Right cardiac atrium (tissue), 5 donors: ENCODE measurements at regions not wholly inside any gene's neighbourhood (a gene's known extent, or its start where the extent isn't known, plus 50 kb on each side); places are given as distances from the start of the nearest gene placed in this dataset.
"Not testable (repeated sequence)": the region's sequence is repeated elsewhere in the genome, so short reads cannot be mapped to it uniquely, and the experiment has no call there.

Source experiments
- ATAC-seq, 2 donors: fragments of 200-7000 bp; cut with Tn5 transposase; one replicate each; pipeline versions ENCODE4 v1.8.0 to v1.9.1; 2020; ENCODE audit warnings: moderate library complexity in 2 of 2, mild to moderate bottlenecking in 1 of 2
- DNase-seq, 3 donors: peaks; one replicate each; pipeline ENCODE4 v3.0.0-alpha.2; 2020
- H3K27ac ChIP-seq: one replicate; pipeline ENCODE4 v1.5.1; 2013; ENCODE audit warnings: mild to moderate bottlenecking, low read length, control low read depth, moderate library complexity
- H3K27me3 ChIP-seq: one replicate; pipeline ENCODE4 v1.6.1; 2013; ENCODE audit not compliant: control insufficient read depth, insufficient read depth
- H3K4me1 ChIP-seq: one replicate; pipeline ENCODE4 v1.6.1; 2013; ENCODE audit warnings: low read length; ENCODE audit not compliant: control insufficient read depth, insufficient read depth
- H3K4me3 ChIP-seq: one replicate; pipeline ENCODE4 v1.5.1; 2013; ENCODE audit warnings: low read length, control low read depth
- H3K9me3 ChIP-seq: one replicate; pipeline ENCODE4 v1.6.1; 2013; ENCODE audit warnings: low read length; ENCODE audit not compliant: control insufficient read depth
- WGBS: extraction: QIAGEN DNeasy Blood & Tissue Kit; methylation state at CpG from one replicate; pipeline ENCODE4 v1.1.7; 2013; 5-methylcytosine and 5-hydroxymethylcytosine counted together
- intact Hi-C, 4 donors: fragments of 100-400 bp; cut with DNase I; formaldehyde crosslinking; loops; one replicate each; pipeline versions ENCODE4 v1.11.0 to v1.14.0; 2022 to 2023
- donor health status: healthy with polysubstance abuse.
- donor health status: DM: no; HTN: yes; CAD: no.
- donor health status: DM: no; HTN: no; CAD: no.
- donor health status: DM: no; HTN: yes; CAD: no; lungs with severe emphysema.
- donor health status: DM: yes; HTN: yes; CAD: no.

- intact Hi-C loops, result loop anchor here (5.0 to 10.0 kb wide), 5 partner anchors 201 to 411 kb away; partner anchors contain the start of gene PDGFRA (in 3 of the 4)
- DNase-seq (no peak), ATAC-seq (no peak)
- peaks cover 3% of the 10 kb centered on the region for H3K4me1 ChIP-seq
- H3K4me3 ChIP-seq, result no peak overlapping the region
- WGBS, result 33% methylated on average over 7 of the region's 7 CpGs
- H3K9me3 ChIP-seq, result no peaks in the 10 kb centered on the region
- no peaks in the 10 kb centered on the region for H3K27me3 ChIP-seq
- no peak overlapping the region for H3K27ac ChIP-seq
These were observed 159.0 kb downstream of the CHIC2 start for GRCh38 chr4:53905276-53905940.

GRCh38 chr4:53902786-53903185 lies 161.6 kb downstream of the CHIC2 start:
- no peaks in the 10 kb centered on the region for H3K9me3 ChIP-seq
- intact Hi-C loops, result loop anchor here in 2 of 4 donors (10.0 kb wide), 3 partner anchors 198 to 408 kb away; partner anchors contain the start of gene PDGFRA (in 1 of the 2)
- peaks cover 4% of the 10 kb centered on the region for H3K4me1 ChIP-seq
- H3K27ac ChIP-seq, result no peak overlapping the region
- 88% methylated on average over 2 of the region's 2 CpGs for WGBS
- DNase-seq (no peak), ATAC-seq (no peak)
- H3K4me3 ChIP-seq, result no peak overlapping the region
- no peaks in the 10 kb centered on the region for H3K27me3 ChIP-seq

- intact Hi-C loops, result loop anchor here in 2 of 4 donors (10.0 kb wide), 3 partner anchors 195 to 405 kb away; partner anchors contain the start of gene PDGFRA (in 1 of the 2)
- WGBS, result 60% methylated on average over 3 of the region's 3 CpGs
- H3K4me3 ChIP-seq, result no peak overlapping the region
- no peaks in the 10 kb centered on the region for H3K27me3 ChIP-seq
- ATAC-seq (peak; percentile 11 to 29), DNase-seq (no peak)
- H3K27ac ChIP-seq, result no peak overlapping the region
- peaks cover 4% of the 10 kb centered on the region for H3K4me1 ChIP-seq
- no peaks in the 10 kb centered on the region for H3K9me3 ChIP-seq
These were observed 164.1 kb downstream of the CHIC2 start for GRCh38 chr4:53900271-53900649.

- Histone ChIP-seq H3K27me3 (no peaks in the 10 kb centered on the region), H3K27ac (peak overlapping the region; percentile 27), H3K9me3 (no peaks in the 10 kb centered on the region), H3K4me3 (no peak overlapping the region), H3K4me1 (peaks cover 2% of the 10 kb centered on the region)
- intact Hi-C loops, result loop anchor here in 2 of 4 donors (10.0 kb wide), 3 partner anchors 195 to 405 kb away; partner anchors contain the start of gene PDGFRA (in 1 of the 2)
- peak; percentile 74 to 81 for ATAC-seq
- DNase-seq, result peak in 2 of 3 donors; percentile 52 to 55
- WGBS, result 26% methylated on average over 9 of the region's 9 CpGs
These were observed 164.7 kb downstream of the CHIC2 start for GRCh38 chr4:53899586-53900270.

- 84% methylated on average over 3 of the region's 3 CpGs for WGBS
- DNase-seq (no peak), ATAC-seq (no peak)
- Histone ChIP-seq H3K9me3 (no peaks in the 10 kb centered on the region), H3K27me3 (no peaks in the 10 kb centered on the region), H3K4me3 (no peak overlapping the region), H3K27ac (no peak overlapping the region), H3K4me1 (peaks cover 1% of the 10 kb centered on the region)
- intact Hi-C loops, result no loop called here
These were observed 169.3 kb downstream of the CHIC2 start for GRCh38 chr4:53895137-53895536.

GRCh38 chr4:53890461-53890860 lies 173.9 kb downstream of the CHIC2 start:
- H3K4me3 ChIP-seq, result no peak overlapping the region
- DNase-seq (no peak), ATAC-seq (no peak)
- 65% methylated on average over 4 of the region's 4 CpGs for WGBS
- H3K27me3 ChIP-seq, result no peaks in the 10 kb centered on the region
- intact Hi-C loops, result no loop called here
- H3K4me1 ChIP-seq, result no peaks in the 10 kb centered on the region
- no peaks in the 10 kb centered on the region for H3K9me3 ChIP-seq
- H3K27ac ChIP-seq, result no peak overlapping the region

GRCh38 chr4:53889326-53890055 lies 174.9 kb downstream of the CHIC2 start:
- no peaks in the 10 kb centered on the region for H3K27me3 ChIP-seq
- ATAC-seq (no peak), DNase-seq (peak in 1 of 3 donors; percentile 62)
- 65% methylated on average over 6 of the region's 6 CpGs for WGBS
- H3K4me1 ChIP-seq, result no peaks in the 10 kb centered on the region
- H3K4me3 ChIP-seq, result no peak overlapping the region
- no peak overlapping the region for H3K27ac ChIP-seq
- intact Hi-C loops, result no loop called here
- no peaks in the 10 kb centered on the region for H3K9me3 ChIP-seq

GRCh38 chr4:53886090-53886489 lies 178.3 kb downstream of the CHIC2 start:
- DNase-seq (no peak), ATAC-seq (peak in 1 of 2 donors; percentile 35)
- Histone ChIP-seq H3K27ac (peak overlapping the region; percentile 56), H3K4me3 (no peak overlapping the region), H3K4me1 (no peaks in the 10 kb centered on the region), H3K9me3 (no peaks in the 10 kb centered on the region), H3K27me3 (no peaks in the 10 kb centered on the region)
- intact Hi-C loops, result no loop called here
- 54% methylated on average over 2 of the region's 2 CpGs for WGBS

- DNase-seq (peak; percentile 79 to 92 (median 91)), ATAC-seq (peak; percentile 99)
- Histone ChIP-seq H3K27me3 (no peaks in the 10 kb centered on the region), H3K4me1 (no peaks in the 10 kb centered on the region), H3K9me3 (no peaks in the 10 kb centered on the region), H3K27ac (peak overlapping the region; percentile 37), H3K4me3 (no peak overlapping the region)
- intact Hi-C loops, result no loop called here
- WGBS, result 34% methylated on average over 2 of the region's 2 CpGs
These were observed 178.7 kb downstream of the CHIC2 start for GRCh38 chr4:53885668-53886067.

GRCh38 chr4:53877096-53877495 lies 187.3 kb downstream of the CHIC2 start:
- H3K27me3 ChIP-seq, H3K4me1 ChIP-seq, DNase-seq, H3K4me3 ChIP-seq, intact Hi-C loops, H3K27ac ChIP-seq, ATAC-seq, H3K9me3 ChIP-seq: not testable (repeated sequence)
- WGBS, result 90% methylated on average over 15 of the region's 18 CpGs

GRCh38 chr4:53866055-53866454 lies 198.3 kb downstream of the CHIC2 start:
- intact Hi-C loops, result no loop called here

More at GRCh38 chr4:53866055-53866454, 198.3 kb downstream of the CHIC2 start:
- 93% methylated on average over 8 of the region's 8 CpGs for WGBS
- Histone ChIP-seq H3K9me3 (no peaks in the 10 kb centered on the region), H3K27ac (no peak overlapping the region), H3K4me3 (no peak overlapping the region), H3K4me1 (peaks cover 5% of the 10 kb centered on the region), H3K27me3 (no peaks in the 10 kb centered on the region)
- DNase-seq, result peak in 1 of 3 donors; percentile 30
- no peak for ATAC-seq
